ENCODE measurements at regions not wholly inside any gene's neighbourhood (a gene's known extent, or its start where the extent isn't known, plus 50 kb on each side); places are given as distances from the start of the nearest gene placed in this dataset.
"Not testable (repeated sequence)": the region's sequence is repeated elsewhere in the genome, so short reads cannot be mapped to it uniquely, and the experiment has no call there.

GRCh38 chr10:43839973-43840372 is 191.3 kb upstream of the ZNF32 start:
- DNase-seq, result no peak

GRCh38 chr10:43834751-43835150 is 186.1 kb upstream of the ZNF32 start:
- not testable (repeated sequence) for DNase-seq

- no peak for DNase-seq
Observed at GRCh38 chr10:43827853-43828252, 179.2 kb upstream of the ZNF32 start.

GRCh38 chr10:43825984-43826383 is 177.3 kb upstream of the ZNF32 start:
- no peak for DNase-seq

GRCh38 chr10:43825421-43825820 is 176.7 kb upstream of the ZNF32 start:
- DNase-seq, result no peak

- DNase-seq, result no peak
Observed at GRCh38 chr10:43824934-43825333, 176.3 kb upstream of the ZNF32 start.

- no peak for DNase-seq
Observed at GRCh38 chr10:43822631-43823580, 174.2 kb upstream of the ZNF32 start.

- no peak for DNase-seq
Observed at GRCh38 chr10:43821103-43821502, 172.4 kb upstream of the ZNF32 start.

GRCh38 chr10:43820663-43821062 is 172.0 kb upstream of the ZNF32 start:
- DNase-seq, result no peak

- no peak for DNase-seq
Observed at GRCh38 chr10:43819464-43820230, 171.0 kb upstream of the ZNF32 start.

- no peak for DNase-seq
Observed at GRCh38 chr10:43818687-43819086, 170.0 kb upstream of the ZNF32 start.

- DNase-seq, result no peak
Observed at GRCh38 chr10:43817368-43817767, 168.7 kb upstream of the ZNF32 start.

GRCh38 chr10:43816351-43817321 is 168.0 kb upstream of the ZNF32 start:
- peak; percentile 51 for DNase-seq

GRCh38 chr10:43815181-43815885 is 166.7 kb upstream of the ZNF32 start:
- no peak for DNase-seq

GRCh38 chr10:43814663-43815062 is 166.0 kb upstream of the ZNF32 start:
- no peak for DNase-seq

- no peak for DNase-seq
Observed at GRCh38 chr10:43811871-43812270, 163.2 kb upstream of the ZNF32 start.

- DNase-seq, result no peak
Observed at GRCh38 chr10:43809211-43809930, 160.7 kb upstream of the ZNF32 start.

GRCh38 chr10:43808136-43808535 is 159.5 kb upstream of the ZNF32 start:
- no peak for DNase-seq

GRCh38 chr10:43806831-43807640 is 158.4 kb upstream of the ZNF32 start:
- DNase-seq, result no peak

- no peak for DNase-seq
Observed at GRCh38 chr10:43803791-43804190, 155.1 kb upstream of the ZNF32 start.

Data from activated CD4-positive, alpha-beta T cell treated with anti-CD3 and anti-CD28 coated beads, Interleukin-2, amount 50 U/mL, for 1 hour (primary cell).